ENCODE measurements at regions not wholly inside any gene's neighbourhood (a gene's known extent, or its start where the extent isn't known, plus 50 kb on each side); places are given as distances from the start of the nearest gene placed in this dataset.

GRCh38 chr15:96645796-96646195 lies 315.3 kb downstream of the NR2F2 start:
- TF ChIP-seq TAF1 (IDR thresholded peaks at IDR 0.05; ENCODE audit: borderline replicate concordance, insufficient read depth, low read length) (no peak), POLR2AphosphoS5 (IDR thresholded peaks at IDR 0.05; ENCODE audit: low read depth, low read length) (no peak), SIN3A (IDR thresholded peaks at IDR 0.05; ENCODE audit: borderline replicate concordance, insufficient read depth, low read length) (no peak)

Data from PFSK-1 (cell line).